H9 (cell line): ENCODE measurements at regions not wholly inside any gene's neighbourhood (a gene's known extent, or its start where the extent isn't known, plus 50 kb on each side); places are given as distances from the start of the nearest gene placed in this dataset.

Source experiments
- DNase-seq: peaks from one replicate; pipeline ENCODE4 v3.0.0-alpha.2; 2017
- H2AFZ ChIP-seq: one replicate; pipeline ENCODE4 v1.6.1; 2013; ENCODE audit warnings: mild to moderate bottlenecking, low read length, control low read depth, moderate library complexity
- H2AK5ac ChIP-seq: 2 replicates; pipeline ENCODE4 v1.6.1; 2013; ENCODE audit warnings: low read length, control low read depth, mixed read lengths; ENCODE audit not compliant: insufficient read length
- H2BK120ac ChIP-seq: one replicate; pipeline ENCODE4 v1.6.1; 2013; ENCODE audit warnings: low read depth, mild to moderate bottlenecking, low read length, control low read depth, inconsistent platforms; ENCODE audit not compliant: poor library complexity, severe bottlenecking
- H2BK12ac ChIP-seq: 2 replicates; pipeline ENCODE4 v1.6.1; 2013; ENCODE audit warnings: low read length, control low read depth, mixed read lengths, low read depth; ENCODE audit not compliant: insufficient read length
- H2BK15ac ChIP-seq: 2 replicates; pipeline ENCODE4 v1.6.1; 2013; ENCODE audit warnings: low read depth, low read length, control low read depth
- H2BK20ac ChIP-seq: one replicate; pipeline ENCODE4 v1.6.1; 2013; ENCODE audit warnings: low read depth, mild to moderate bottlenecking, low read length, control low read depth, inconsistent platforms; ENCODE audit not compliant: poor library complexity, severe bottlenecking
- H2BK5ac ChIP-seq: 2 replicates; pipeline ENCODE4 v1.6.1; 2013; ENCODE audit warnings: low read length, control low read depth, mixed read lengths; ENCODE audit not compliant: insufficient read length
- H3K14ac ChIP-seq: 2 replicates; pipeline ENCODE4 v1.6.1; 2013; ENCODE audit warnings: low read length, control low read depth; ENCODE audit not compliant: insufficient read depth
- H3K18ac ChIP-seq: 2 replicates; pipeline ENCODE4 v1.6.1; 2013; ENCODE audit warnings: low read depth, mild to moderate bottlenecking, mixed read lengths, low read length, control low read depth; ENCODE audit not compliant: insufficient read length
- H3K23ac ChIP-seq: 2 replicates; pipeline ENCODE4 v1.6.1; 2013; ENCODE audit warnings: low read length, control low read depth, mixed read lengths, low read depth; ENCODE audit not compliant: insufficient read length
- H3K23me2 ChIP-seq: 2 replicates; pipeline ENCODE4 v1.6.1; 2013; ENCODE audit warnings: low read depth, mild to moderate bottlenecking, mixed read lengths, low read length, control low read depth; ENCODE audit not compliant: insufficient read length, poor library complexity, severe bottlenecking
- H3K27ac ChIP-seq: 2 replicates; pipeline ENCODE4 v1.5.1; 2013; ENCODE audit warnings: low read length, control low read depth, mixed read lengths, low read depth; ENCODE audit not compliant: insufficient read length
- H3K27me3 ChIP-seq: 2 replicates; pipeline ENCODE4 v1.6.1; 2013; ENCODE audit warnings: low read length, control low read depth, inconsistent platforms; ENCODE audit not compliant: insufficient read depth
- H3K4ac ChIP-seq: 2 replicates; pipeline ENCODE4 v1.6.1; 2013; ENCODE audit warnings: low read depth, mild to moderate bottlenecking, control low read depth, inconsistent platforms, low read length, moderate library complexity
- H3K4me1 ChIP-seq: 2 replicates; pipeline ENCODE4 v1.6.1; 2013; ENCODE audit warnings: low read length, control low read depth, inconsistent platforms; ENCODE audit not compliant: insufficient read depth
- H3K4me2 ChIP-seq: 2 replicates; pipeline ENCODE4 v1.6.1; 2013; ENCODE audit warnings: low read length, control low read depth, mixed read lengths; ENCODE audit not compliant: insufficient read length, insufficient read depth
- H3K56ac ChIP-seq: 2 replicates; pipeline ENCODE4 v1.6.1; 2013; ENCODE audit warnings: low read depth, mild to moderate bottlenecking, mixed read lengths, low read length, control low read depth; ENCODE audit not compliant: insufficient read length
- H3K79me1 ChIP-seq: 2 replicates; pipeline ENCODE4 v1.6.1; 2013; ENCODE audit warnings: low read depth, mild to moderate bottlenecking, moderate library complexity, low read length, control low read depth, inconsistent platforms; ENCODE audit not compliant: insufficient read depth, poor library complexity, severe bottlenecking
- H3K79me2 ChIP-seq: 2 replicates; pipeline ENCODE4 v1.6.1; 2013; ENCODE audit warnings: low read length, control low read depth, inconsistent platforms; ENCODE audit not compliant: insufficient read depth
- H3K9ac ChIP-seq: 2 replicates; pipeline ENCODE4 v1.6.1; 2013; ENCODE audit warnings: low read length, control low read depth, mixed read lengths; ENCODE audit not compliant: insufficient read length; ENCODE audit errors: extremely low read depth
- H3K9me3 ChIP-seq: one replicate; pipeline ENCODE4 v1.6.1; 2013; ENCODE audit warnings: low read depth, low read length, inconsistent platforms; ENCODE audit not compliant: control insufficient read depth
- H3T11ph ChIP-seq: one replicate; pipeline ENCODE4 v1.6.1; 2013; ENCODE audit warnings: mild to moderate bottlenecking, low read length, control low read depth, inconsistent platforms
- H4K20me1 ChIP-seq: one replicate; pipeline ENCODE4 v1.6.1; 2013; ENCODE audit not compliant: control insufficient read depth, insufficient read length, insufficient read depth
- H4K5ac ChIP-seq: 2 replicates; pipeline ENCODE4 v1.6.1; 2013; ENCODE audit warnings: low read depth, mild to moderate bottlenecking, mixed read lengths, low read length, control low read depth; ENCODE audit not compliant: insufficient read length
- H4K8ac ChIP-seq: replicated peaks from 2 replicates; pipeline ENCODE4 v1.6.1; 2013; ENCODE audit warnings: low read length, control low read depth, mixed read lengths, low read depth; ENCODE audit not compliant: insufficient read length
- H4K91ac ChIP-seq: 2 replicates; pipeline ENCODE4 v1.6.1; 2013; ENCODE audit warnings: low read depth, mild to moderate bottlenecking, moderate library complexity, mixed read lengths, low read length, control low read depth; ENCODE audit not compliant: insufficient read length
- H3K27ac Mint-ChIP-seq, 3 experiments: 2 replicates in 2 of 3; 3 replicates in 1 of 3; pipeline ENCODE4 v1.8.0; 2020 to 2021; ENCODE audit warnings: mixed read lengths in 3 of 3, mild to moderate bottlenecking in 1 of 3, moderate library complexity in 1 of 3
- H3K27me3 Mint-ChIP-seq: 2 replicates; pipeline ENCODE4 v1.8.0; 2021; ENCODE audit warnings: low read depth, mild to moderate bottlenecking, moderate library complexity, mixed read lengths
- H3K36me3 Mint-ChIP-seq, 3 experiments: 2 replicates in 2 of 3; 3 replicates in 1 of 3; pipeline ENCODE4 v1.8.0; 2020 to 2021; ENCODE audit warnings: low read depth in 3 of 3, mixed read lengths in 3 of 3; ENCODE audit not compliant: insufficient read depth in 1 of 3
- H3K4me1 Mint-ChIP-seq, 2 experiments: 2 replicates each; pipeline ENCODE4 v1.8.0; 2020; ENCODE audit warnings: mixed read lengths in 2 of 2
- H3K4me3 Mint-ChIP-seq, 2 experiments: 2 replicates in 1 of 2; 3 replicates in 1 of 2; pipeline ENCODE4 v1.8.0; 2020 to 2021; ENCODE audit warnings: mild to moderate bottlenecking in 2 of 2, mixed read lengths in 2 of 2, moderate library complexity in 1 of 2
- H3K9me3 Mint-ChIP-seq, 2 experiments: 2 replicates in 1 of 2; 3 replicates in 1 of 2; pipeline ENCODE4 v1.8.0; 2020; ENCODE audit warnings: mild to moderate bottlenecking in 2 of 2, mixed read lengths in 2 of 2, moderate library complexity in 1 of 2
- WGBS: extraction: QIAGEN DNeasy Blood & Tissue Kit; methylation state at CpG from one replicate; pipeline ENCODE4 v1.1.7; 2013; ENCODE audit warnings: missing lambda C conversion rate, low lambda C conversion rate, mixed read lengths; ENCODE audit not compliant: insufficient read length; ENCODE audit errors: extremely low coverage; 5-methylcytosine and 5-hydroxymethylcytosine counted together
- TF ChIP-seq, protein P1 (sequence below): fragments of 200-600 bp; sonication (generic); conservative IDR thresholded peaks from 3 replicates; pipeline ENCODE4 v1.8.0; 2021; ENCODE audit warnings: antibody characterized with exemption, mild to moderate bottlenecking

GRCh38 chr3:124514683-124515082, 215.6 kb upstream of the UMPS start:
- Histone ChIP-seq H3K27me3 (no peaks in the 10 kb centered on the region), H2BK20ac (no peak overlapping the region), H2AFZ (no peak overlapping the region), H4K91ac (no peak overlapping the region), H3K9ac (no peak overlapping the region), H3K56ac (no peak overlapping the region), H3K23me2 (no peaks in the 10 kb centered on the region), H3K4me2 (no peak overlapping the region), H3K4ac (no peak overlapping the region), H2AK5ac (no peak overlapping the region), H3K14ac (no peak overlapping the region), H2BK15ac (no peak overlapping the region), H3T11ph (no peak overlapping the region), H3K79me2 (no peaks in the 10 kb centered on the region), H4K20me1 (no peaks in the 10 kb centered on the region), H2BK12ac (no peak overlapping the region), H3K23ac (no peak overlapping the region), H4K8ac (no peak overlapping the region), H2BK5ac (no peak overlapping the region), H3K9me3 (no peaks in the 10 kb centered on the region), H4K5ac (no peak overlapping the region), H3K27ac (no peak overlapping the region), H3K79me1 (no peaks in the 10 kb centered on the region), H3K18ac (no peak overlapping the region), H2BK120ac (no peak overlapping the region), H3K4me1 (no peaks in the 10 kb centered on the region; the same call in 1 of the 2 replicates)
- WGBS, result no CpG with 5 or more reads among the region's 2 CpGs
- no peaks in the 10 kb centered on the region; the same call in 1 of the 2 replicates for H3K27me3 Mint-ChIP-seq
- no peak for DNase-seq
- no peaks in the 10 kb centered on the region for H3K9me3 Mint-ChIP-seq
- no peak overlapping the region for H3K27ac Mint-ChIP-seq
- H3K4me1 Mint-ChIP-seq, result peaks cover 15 to 21% of the 10 kb centered on the region in 2 experiments
- TF ChIP-seq, protein P1, sequence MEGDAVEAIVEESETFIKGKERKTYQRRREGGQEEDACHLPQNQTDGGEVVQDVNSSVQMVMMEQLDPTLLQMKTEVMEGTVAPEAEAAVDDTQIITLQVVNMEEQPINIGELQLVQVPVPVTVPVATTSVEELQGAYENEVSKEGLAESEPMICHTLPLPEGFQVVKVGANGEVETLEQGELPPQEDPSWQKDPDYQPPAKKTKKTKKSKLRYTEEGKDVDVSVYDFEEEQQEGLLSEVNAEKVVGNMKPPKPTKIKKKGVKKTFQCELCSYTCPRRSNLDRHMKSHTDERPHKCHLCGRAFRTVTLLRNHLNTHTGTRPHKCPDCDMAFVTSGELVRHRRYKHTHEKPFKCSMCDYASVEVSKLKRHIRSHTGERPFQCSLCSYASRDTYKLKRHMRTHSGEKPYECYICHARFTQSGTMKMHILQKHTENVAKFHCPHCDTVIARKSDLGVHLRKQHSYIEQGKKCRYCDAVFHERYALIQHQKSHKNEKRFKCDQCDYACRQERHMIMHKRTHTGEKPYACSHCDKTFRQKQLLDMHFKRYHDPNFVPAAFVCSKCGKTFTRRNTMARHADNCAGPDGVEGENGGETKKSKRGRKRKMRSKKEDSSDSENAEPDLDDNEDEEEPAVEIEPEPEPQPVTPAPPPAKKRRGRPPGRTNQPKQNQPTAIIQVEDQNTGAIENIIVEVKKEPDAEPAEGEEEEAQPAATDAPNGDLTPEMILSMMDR, result no peak
- no peak overlapping the region for H3K4me3 Mint-ChIP-seq
- H3K36me3 Mint-ChIP-seq, result no peaks in the 10 kb centered on the region
